ENCODE measurements at regions not wholly inside any gene's neighbourhood (a gene's known extent, or its start where the extent isn't known, plus 50 kb on each side); places are given as distances from the start of the nearest gene placed in this dataset.

DNA sequence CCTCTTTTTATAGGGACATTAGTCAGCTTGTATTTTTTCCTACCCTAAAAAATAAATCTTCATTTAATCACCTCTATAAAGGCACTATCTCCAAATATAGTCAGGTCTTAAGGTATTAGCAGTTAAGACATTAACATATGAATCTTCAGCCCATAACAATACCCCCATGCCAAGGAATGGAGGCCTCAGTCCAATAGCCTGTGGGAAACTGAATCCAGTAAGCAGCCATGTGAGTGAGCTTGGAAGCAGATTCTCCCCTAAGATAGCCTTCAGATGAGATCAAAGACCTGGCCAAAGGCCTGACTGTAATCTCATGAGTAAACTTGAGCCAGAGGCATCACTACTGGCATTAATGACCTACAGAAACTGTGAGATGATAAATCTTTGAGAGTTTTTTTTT lies 232.1 kb upstream of the SYT10 start:
- Histone ChIP-seq H3K4me1 (no peaks in the 10 kb centered on the region), H3K4me3 (no peak overlapping the region), H3K27ac (no peak overlapping the region), H3K36me3 (no peaks in the 10 kb centered on the region), H3K27me3 (no peaks in the 10 kb centered on the region), H3K9me3 (no peaks in the 10 kb centered on the region)
- no peak for DNase-seq (ENCODE audit: low spot score in 2 of 2)
- TF ChIP-seq EP300 (IDR thresholded peaks at IDR 0.05), result no peak
- TF ChIP-seq POLR2A (IDR thresholded peaks at IDR 0.05), result no peak
- no peak for TF ChIP-seq CTCF (IDR thresholded peaks at IDR 0.05)

- 74 to 76% methylated on average over 5 of the region's 5 CpGs for WGBS, 2 donors
- DNase-seq (ENCODE audit: low spot score in 2 of 2), result no peak
- no peak overlapping the region for H3K27ac ChIP-seq
- no peaks in the 10 kb centered on the region for H3K4me1 ChIP-seq
- TF ChIP-seq POLR2A (IDR thresholded peaks at IDR 0.05), result no peak
- TF ChIP-seq CTCF (IDR thresholded peaks at IDR 0.05), result no peak
- TF ChIP-seq EP300 (IDR thresholded peaks at IDR 0.05), result no peak
- H3K9me3 ChIP-seq, result no peaks in the 10 kb centered on the region
- no peaks in the 10 kb centered on the region for H3K27me3 ChIP-seq
- H3K4me3 ChIP-seq, result no peak overlapping the region
- no peaks in the 10 kb centered on the region for H3K36me3 ChIP-seq
These were observed 233.4 kb upstream of the SYT10 start for GRCh38 chr12:33672836-33673577.

- 20 to 42% methylated on average over 1 of the region's 1 CpG for WGBS, 2 donors
- no peak for TF ChIP-seq POLR2A (IDR thresholded peaks at IDR 0.05)
- no peak for TF ChIP-seq EP300 (IDR thresholded peaks at IDR 0.05)
- TF ChIP-seq CTCF (IDR thresholded peaks at IDR 0.05), result no peak
These were observed 237.2 kb upstream of the SYT10 start for GRCh38 chr12:33676866-33677265.

DNA sequence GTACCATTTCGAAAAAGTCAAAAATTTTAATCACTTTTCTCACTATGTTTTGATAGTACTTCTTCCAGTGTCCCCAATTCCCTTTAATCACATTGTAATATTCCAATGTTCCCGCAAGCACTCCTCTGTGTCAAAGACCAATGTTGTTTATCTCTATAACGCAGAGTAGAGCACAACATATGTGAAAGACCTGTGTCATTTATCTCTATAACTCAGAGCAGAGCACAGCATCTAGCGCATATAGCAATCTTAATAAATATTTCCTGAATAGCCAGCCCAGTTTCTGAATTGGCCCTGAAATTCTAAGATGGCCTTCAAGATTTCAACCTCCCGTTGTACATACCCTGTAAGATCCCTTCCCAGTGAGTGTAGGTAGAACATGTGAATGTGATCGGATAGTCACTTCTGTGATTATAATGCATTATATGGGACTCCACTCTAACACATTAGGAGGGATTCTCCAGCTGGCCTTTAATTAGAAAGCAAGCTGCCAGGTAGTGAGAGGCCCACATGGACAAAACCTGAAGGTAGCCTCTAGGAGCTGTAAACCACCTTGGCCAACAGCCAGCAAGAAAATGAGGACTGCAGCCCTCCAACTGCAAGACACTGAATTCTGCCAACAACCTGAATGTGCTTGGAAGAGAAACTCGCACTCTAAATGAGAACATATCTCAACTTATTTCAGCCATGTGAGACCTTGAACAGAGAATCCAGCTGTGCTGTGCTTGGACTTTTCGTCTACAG lies 238.8 kb upstream of the SYT10 start:
- no peak for DNase-seq (ENCODE audit: low spot score in 2 of 2)
- Histone ChIP-seq H3K27me3 (no peaks in the 10 kb centered on the region), H3K36me3 (no peaks in the 10 kb centered on the region), H3K4me1 (no peaks in the 10 kb centered on the region), H3K9me3 (no peaks in the 10 kb centered on the region), H3K27ac (no peak overlapping the region), H3K4me3 (no peak overlapping the region)
- TF ChIP-seq POLR2A (IDR thresholded peaks at IDR 0.05) (no peak), CTCF (IDR thresholded peaks at IDR 0.05) (no peak), EP300 (IDR thresholded peaks at IDR 0.05) (no peak)
- WGBS, 2 donors, result 84 to 89% methylated on average over 8 of the region's 8 CpGs

More at GRCh38 chr12:33676866-33677265, 237.2 kb upstream of the SYT10 start:
- no peaks in the 10 kb centered on the region for H3K9me3 ChIP-seq
- no peak overlapping the region for H3K4me3 ChIP-seq
- H3K27me3 ChIP-seq, result no peaks in the 10 kb centered on the region
- H3K36me3 ChIP-seq, result no peaks in the 10 kb centered on the region
- DNase-seq (ENCODE audit: low spot score in 2 of 2), result no peak
- H3K4me1 ChIP-seq, result no peaks in the 10 kb centered on the region
- H3K27ac ChIP-seq, result no peak overlapping the region

- no peak overlapping the region for H3K4me3 ChIP-seq
- TF ChIP-seq CTCF (IDR thresholded peaks at IDR 0.05), result no peak
- TF ChIP-seq EP300 (IDR thresholded peaks at IDR 0.05), result no peak
- no peak for TF ChIP-seq POLR2A (IDR thresholded peaks at IDR 0.05)
- no peaks in the 10 kb centered on the region for H3K9me3 ChIP-seq
- H3K27ac ChIP-seq, result no peak overlapping the region
- H3K27me3 ChIP-seq, result no peaks in the 10 kb centered on the region
- H3K36me3 ChIP-seq, result no peaks in the 10 kb centered on the region
- 84 to 91% methylated on average over 1 of the region's 1 CpG for WGBS, 2 donors
- no peak for DNase-seq (ENCODE audit: low spot score in 2 of 2)
- H3K4me1 ChIP-seq, result no peaks in the 10 kb centered on the region
These were observed 250.9 kb upstream of the SYT10 start for GRCh38 chr12:33690562-33690961.
